ENCODE measurements at regions not wholly inside any gene's neighbourhood (a gene's known extent, or its start where the extent isn't known, plus 50 kb on each side); places are given as distances from the start of the nearest gene placed in this dataset.

GRCh38 chr6:82680192-82680591 lies 316.6 kb downstream of the TPBG start (continued):
- TF ChIP-seq, protein P1, sequence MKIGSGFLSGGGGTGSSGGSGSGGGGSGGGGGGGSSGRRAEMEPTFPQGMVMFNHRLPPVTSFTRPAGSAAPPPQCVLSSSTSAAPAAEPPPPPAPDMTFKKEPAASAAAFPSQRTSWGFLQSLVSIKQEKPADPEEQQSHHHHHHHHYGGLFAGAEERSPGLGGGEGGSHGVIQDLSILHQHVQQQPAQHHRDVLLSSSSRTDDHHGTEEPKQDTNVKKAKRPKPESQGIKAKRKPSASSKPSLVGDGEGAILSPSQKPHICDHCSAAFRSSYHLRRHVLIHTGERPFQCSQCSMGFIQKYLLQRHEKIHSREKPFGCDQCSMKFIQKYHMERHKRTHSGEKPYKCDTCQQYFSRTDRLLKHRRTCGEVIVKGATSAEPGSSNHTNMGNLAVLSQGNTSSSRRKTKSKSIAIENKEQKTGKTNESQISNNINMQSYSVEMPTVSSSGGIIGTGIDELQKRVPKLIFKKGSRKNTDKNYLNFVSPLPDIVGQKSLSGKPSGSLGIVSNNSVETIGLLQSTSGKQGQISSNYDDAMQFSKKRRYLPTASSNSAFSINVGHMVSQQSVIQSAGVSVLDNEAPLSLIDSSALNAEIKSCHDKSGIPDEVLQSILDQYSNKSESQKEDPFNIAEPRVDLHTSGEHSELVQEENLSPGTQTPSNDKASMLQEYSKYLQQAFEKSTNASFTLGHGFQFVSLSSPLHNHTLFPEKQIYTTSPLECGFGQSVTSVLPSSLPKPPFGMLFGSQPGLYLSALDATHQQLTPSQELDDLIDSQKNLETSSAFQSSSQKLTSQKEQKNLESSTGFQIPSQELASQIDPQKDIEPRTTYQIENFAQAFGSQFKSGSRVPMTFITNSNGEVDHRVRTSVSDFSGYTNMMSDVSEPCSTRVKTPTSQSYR (CRISPR knock-in tag; IDR thresholded peaks at IDR 0.05), result no peak
- TF ChIP-seq STAT6 (CRISPR knock-in tag; conservative IDR thresholded peaks at IDR 0.05; ENCODE audit: low read depth), result no peak
- no peak for TF ChIP-seq NR3C1 (CRISPR knock-in tag; conservative IDR thresholded peaks at IDR 0.05; ENCODE audit: low read depth)
- TF ChIP-seq FOXP4 (CRISPR knock-in tag; IDR thresholded peaks at IDR 0.05), result no peak
- TF ChIP-seq ZNF423 (CRISPR knock-in tag; IDR thresholded peaks at IDR 0.05), result no peak

DNA sequence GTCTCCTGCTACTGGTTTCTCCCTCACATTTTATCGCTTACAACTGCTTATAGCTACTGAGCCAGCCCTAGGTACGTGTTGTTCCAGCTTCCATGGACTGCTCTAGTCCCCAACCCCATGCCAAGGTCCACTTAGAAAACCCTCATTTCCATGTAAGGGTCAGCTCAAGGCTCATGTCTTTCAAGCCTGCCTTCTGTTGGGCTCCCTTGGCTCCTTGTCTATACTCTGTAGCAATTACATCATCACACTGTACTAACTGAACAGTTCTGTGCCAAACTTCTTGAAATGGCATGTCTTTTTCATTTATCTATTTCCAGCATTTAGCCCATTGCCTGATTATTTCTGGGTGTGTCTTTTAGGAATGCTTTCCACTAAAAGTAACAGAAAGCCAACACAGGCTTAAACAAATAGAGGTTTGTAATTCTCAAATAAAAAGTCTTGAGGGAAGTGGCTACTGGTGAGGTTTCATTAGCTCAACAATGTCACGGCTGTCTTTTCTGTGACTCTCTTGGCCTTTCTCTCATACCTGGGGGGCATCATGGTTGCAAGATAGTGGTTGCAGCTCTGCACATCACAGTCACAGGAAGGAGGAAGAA lies 317.6 kb downstream of the TPBG start:
- TF ChIP-seq EMX1 (CRISPR knock-in tag; IDR thresholded peaks at IDR 0.05) (no peak), ZNF512 (CRISPR knock-in tag; IDR thresholded peaks at IDR 0.05; ENCODE audit: borderline replicate concordance) (no peak), ZNF532 (CRISPR knock-in tag; IDR thresholded peaks at IDR 0.05; ENCODE audit: borderline replicate concordance) (no peak), NR1H2 (CRISPR knock-in tag; IDR thresholded peaks at IDR 0.05) (no peak), ZBTB21 (CRISPR knock-in tag; IDR thresholded peaks at IDR 0.05; ENCODE audit: borderline replicate concordance) (no peak), AFF4 (CRISPR knock-in tag; IDR thresholded peaks at IDR 0.05; ENCODE audit: borderline replicate concordance) (no peak), ZNF219 (CRISPR knock-in tag; IDR thresholded peaks at IDR 0.05; ENCODE audit: borderline replicate concordance) (no peak)
- TF ChIP-seq, protein P2, sequence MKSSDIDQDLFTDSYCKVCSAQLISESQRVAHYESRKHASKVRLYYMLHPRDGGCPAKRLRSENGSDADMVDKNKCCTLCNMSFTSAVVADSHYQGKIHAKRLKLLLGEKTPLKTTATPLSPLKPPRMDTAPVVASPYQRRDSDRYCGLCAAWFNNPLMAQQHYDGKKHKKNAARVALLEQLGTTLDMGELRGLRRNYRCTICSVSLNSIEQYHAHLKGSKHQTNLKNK (CRISPR knock-in tag; IDR thresholded peaks at IDR 0.05), result no peak
- TF ChIP-seq, protein P3, sequence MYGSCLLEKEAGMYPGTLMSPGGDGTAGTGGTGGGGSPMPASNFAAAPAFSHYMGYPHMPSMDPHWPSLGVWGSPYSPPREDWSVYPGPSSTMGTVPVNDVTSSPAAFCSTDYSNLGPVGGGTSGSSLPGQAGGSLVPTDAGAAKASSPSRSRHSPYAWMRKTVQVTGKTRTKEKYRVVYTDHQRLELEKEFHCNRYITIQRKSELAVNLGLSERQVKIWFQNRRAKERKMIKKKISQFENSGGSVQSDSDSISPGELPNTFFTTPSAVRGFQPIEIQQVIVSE (CRISPR knock-in tag; IDR thresholded peaks at IDR 0.05; ENCODE audit: borderline replicate concordance), result no peak
- Mint-ChIP-seq H3K4me1 (no peaks in the 10 kb centered on the region), H3K4me3 (no peak overlapping the region), H3K9me3 (peaks cover 26% of the 10 kb centered on the region), H3K27ac (no peak overlapping the region), H3K27me3 (ENCODE audit: low read depth) (no peaks in the 10 kb centered on the region; the same call in 1 of the 2 replicates), H3K36me3 (peaks cover 11% of the 10 kb centered on the region)
- DNase-seq (ENCODE audit: low spot score) (no peak), ATAC-seq (no peak)
- ChIA-PET POLR2A (no interaction called here), CTCF (no interaction called here)
